GM10266 (cell line): ENCODE measurements at regions not wholly inside any gene's neighbourhood (a gene's known extent, or its start where the extent isn't known, plus 50 kb on each side); places are given as distances from the start of the nearest gene placed in this dataset.

Experiments
- DNase-seq: peaks from one replicate; pipeline ENCODE4 v3.0.0; 2012; ENCODE audit errors: extremely low spot score
- CTCF ChIP-seq: IDR thresholded peaks from 2 replicates; pipeline ENCODE4 v1.5.1; 2012; ENCODE audit warnings: mild to moderate bottlenecking, low read depth; ENCODE audit not compliant: control insufficient read depth, insufficient read depth; ENCODE audit errors: missing control alignments

GRCh38 chr9:85884256-85884655 is 56.7 kb upstream of the NAA35 start:
- TF ChIP-seq CTCF = no peak
- no peak for DNase-seq

- DNase-seq = no peak
- TF ChIP-seq CTCF = no peak
Observed at GRCh38 chr9:85890962-85891361, 50.0 kb upstream of the NAA35 start.
